K562 (cell line): ENCODE measurements at regions not wholly inside any gene's neighbourhood (a gene's known extent, or its start where the extent isn't known, plus 50 kb on each side); places are given as distances from the start of the nearest gene placed in this dataset.

Source experiments
- ATAC-seq: fragments of 200-7000 bp; cut with Tn5 transposase; 3 replicates; pipeline ENCODE4 v1.9.1; 2020; ENCODE audit warnings: moderate library complexity
- BruUV-seq: library from RNA; stranded (reverse); fragments of 400-500 nt; replicated peaks from 2 replicates; lab custom pipeline; 2021; lab: Mats Ljungman, UMichigan
- CTCF ChIA-PET: fragments of 300-600 bp; formaldehyde crosslinking; extraction: SDS; loops from one replicate; lab custom pipeline; 2021; ENCODE audit warnings: low intra/inter-chr PET ratio; lab: Yijun Ruan, JAX
- POLR2A ChIA-PET: fragments of 300-600, 350-650 bp; sonication (Branson Sonifier 250); formaldehyde crosslinking; extraction: SDS; loops from one replicate; lab custom pipeline; 2021; ENCODE audit warnings: antibody characterized with exemption, inconsistent platforms; lab: Yijun Ruan, JAX
- DNase-seq, 4 experiments: peaks; one replicate each; pipeline versions ENCODE4 v3.0.0 to v3.0.0-alpha.2; 2011 to 2018; ENCODE audit warnings: low spot score in 3 of 4, mixed read lengths in 3 of 4; ENCODE audit errors: extremely low read depth in 1 of 4
- FAIRE-seq: peaks from 2 replicates; lab custom pipeline; 2011; peaks lifted over from hg19 to GRCh38; lab: Jason Lieb, UNC
- H2AFZ ChIP-seq: 2 replicates; pipeline ENCODE4 v1.6.0; 2011; ENCODE audit warnings: low read depth, low read length, control low read depth, inconsistent platforms
- H3K27ac ChIP-seq: fragments of 200-600 bp; 3 replicates; pipeline ENCODE4 v1.8.0; 2011; ENCODE audit warnings: low read depth, mild to moderate bottlenecking, control low read depth, inconsistent platforms, low read length, moderate library complexity, mixed read lengths; ENCODE audit errors: extremely low read depth
- H3K27me3 ChIP-seq, 2 experiments: fragments of 300-600 bp in 1 of 2; 2 replicates in 1 of 2; 3 replicates in 1 of 2; pipeline versions ENCODE4 v1.6.0 to v1.8.0; 2011; ENCODE audit warnings: inconsistent platforms in 2 of 2, low read length in 2 of 2, mild to moderate bottlenecking in 1 of 2, mixed read lengths in 1 of 2, moderate library complexity in 1 of 2; ENCODE audit not compliant: control insufficient read depth in 2 of 2, insufficient read depth in 2 of 2
- H3K36me3 ChIP-seq: fragments of 300-600 bp; 3 replicates; pipeline ENCODE4 v1.8.0; 2011; ENCODE audit warnings: mild to moderate bottlenecking, low read length, inconsistent platforms; ENCODE audit not compliant: control insufficient read depth, insufficient read depth
- H3K4me1 ChIP-seq, 2 experiments: fragments of 200-600 bp in 1 of 2; replicated peaks in 1 of 2; 2 replicates in 1 of 2; 3 replicates in 1 of 2; pipeline versions ENCODE4 v1.5.1 to v1.8.0; 2011; ENCODE audit warnings: inconsistent platforms in 2 of 2, low read length in 2 of 2, mild to moderate bottlenecking in 1 of 2, mixed read lengths in 1 of 2, moderate library complexity in 1 of 2; ENCODE audit not compliant: control insufficient read depth in 2 of 2, insufficient read depth in 2 of 2
- H3K4me2 ChIP-seq: 2 replicates; pipeline ENCODE4 v1.6.1; 2011; ENCODE audit warnings: low read length, control low read depth, inconsistent platforms, mixed read lengths; ENCODE audit not compliant: insufficient read depth
- H3K4me3 ChIP-seq: fragments of 200-600 bp; sonication (generic), shearing (Covaris generic); 2 replicates; pipeline ENCODE4 v1.5.1; 2016; ENCODE audit warnings: control low read depth, inconsistent platforms
- H3K79me2 ChIP-seq: fragments of 200-600 bp; 3 replicates; pipeline ENCODE4 v1.8.0; 2011; ENCODE audit warnings: low read length, inconsistent platforms; ENCODE audit not compliant: control insufficient read depth, insufficient read depth
- H3K9ac ChIP-seq, 2 experiments: 2 replicates each; pipeline versions ENCODE4 v1.6.0 to v1.6.1; 2011; ENCODE audit warnings: low read depth in 2 of 2, low read length in 2 of 2, control low read depth in 1 of 2, inconsistent platforms in 1 of 2, mild to moderate bottlenecking in 1 of 2, mixed read lengths in 1 of 2; ENCODE audit not compliant: insufficient read depth in 1 of 2
- H3K9me1 ChIP-seq: one replicate; pipeline ENCODE4 v1.6.0; 2011; ENCODE audit warnings: inconsistent platforms, mild to moderate bottlenecking, low read length, moderate library complexity; ENCODE audit not compliant: control insufficient read depth, insufficient read depth
- H3K9me3 ChIP-seq: replicated peaks from 2 replicates; pipeline ENCODE4 v1.5.1; 2011; ENCODE audit warnings: low read depth, low read length, inconsistent platforms; ENCODE audit not compliant: control insufficient read depth, insufficient read depth
- H4K20me1 ChIP-seq: replicated peaks from 2 replicates; pipeline ENCODE4 v1.6.1; 2011; ENCODE audit warnings: low read length, inconsistent platforms, mixed read lengths; ENCODE audit not compliant: control insufficient read depth, insufficient read depth
- BRF1 ChIP-seq: IDR thresholded peaks from 3 replicates; pipeline ENCODE4 v1.6.1; 2011; ENCODE audit warnings: borderline replicate concordance, mild to moderate bottlenecking; ENCODE audit not compliant: insufficient read length; ENCODE audit errors: extremely low read depth
- CHAMP1 ChIP-seq: fragments of 450-650 bp; IDR thresholded peaks from 2 replicates; pipeline ENCODE4 v1.6.1; 2016; ENCODE audit warnings: mild to moderate bottlenecking
- HNRNPK ChIP-seq: fragments of 200-400 bp; formaldehyde crosslinking; IDR thresholded peaks from one replicate; pipeline ENCODE4 v1.6.1; 2018; ENCODE audit warnings: mild to moderate bottlenecking, low read depth, low read length; ENCODE audit not compliant: poor library complexity, severe bottlenecking
- IFI16 ChIP-seq: fragments of 250-450 bp; sonication (Bioruptor Pico); IDR thresholded peaks from 2 replicates; pipeline ENCODE4 v2.1.2; 2022; ENCODE audit warnings: mild to moderate bottlenecking, inconsistent platforms
- RAD21 ChIP-seq, 2 experiments: fragments of 250-450 bp in 1 of 2; fragments of 450-650 bp in 1 of 2; sonication (Bioruptor Pico) in 1 of 2; formaldehyde crosslinking in 1 of 2; IDR thresholded peaks in 1 of 2; conservative IDR thresholded peaks in 1 of 2; 2 replicates each; pipeline versions ENCODE4 v1.4.0 to v1.8.0; 2020 to 2022; ENCODE audit warnings: mild to moderate bottlenecking in 2 of 2, moderate library complexity in 1 of 2
- ZNF12 ChIP-seq: sonication (generic); formaldehyde crosslinking; IDR thresholded peaks from 2 replicates; pipeline ENCODE4 v1.4.0; 2020; ENCODE audit warnings: mild to moderate bottlenecking, missing genetic modification reagents
- ZNF175 ChIP-seq: fragments of 200-800 bp; sonication (Bioruptor generic); IDR thresholded peaks from 2 replicates; pipeline ENCODE4 v1.6.1; 2016; ENCODE audit warnings: low read depth, mild to moderate bottlenecking, missing genetic modification characterization, missing compliant biosample characterization
- ZNF449 ChIP-seq: fragments of 250-450 bp; sonication (Bioruptor Pico); IDR thresholded peaks from 2 replicates; pipeline ENCODE4 v1.8.0; 2022; ENCODE audit warnings: moderate library complexity, mild to moderate bottlenecking, inconsistent platforms
- ZSCAN29 ChIP-seq: fragments of 450-650 bp; IDR thresholded peaks from 2 replicates; pipeline ENCODE4 v1.6.1; 2017
- WGBS: fragments of 100-300 bp; shearing (Covaris generic); methylation state at CpG from one replicate; pipeline ENCODE4 v1.1.6; 2016; ENCODE audit warnings: low coverage, mixed read lengths; ENCODE audit not compliant: insufficient coverage; ENCODE audit errors: missing lambda C conversion rate; 5-methylcytosine and 5-hydroxymethylcytosine counted together
- in situ Hi-C: fragments of 300-500 bp; cut with MboI; formaldehyde crosslinking; loops from 4 replicates; pipeline ENCODE4 v1.15.0; 2018; ENCODE audit warnings: inconsistent platforms, mixed read lengths
- intact Hi-C: fragments of 100-400 bp; cut with micrococcal nuclease; formaldehyde crosslinking; loops from 2 replicates; pipeline ENCODE4 v1.14.2; 2022
- TF ChIP-seq, protein P1 (sequence below): sonication (generic); formaldehyde crosslinking; IDR thresholded peaks from 2 replicates; pipeline ENCODE4 v1.8.0; 2023; ENCODE audit warnings: mild to moderate bottlenecking, missing genetic modification reagents
- TF ChIP-seq, protein P2 (sequence below): fragments of 150-350 bp; conservative IDR thresholded peaks from 2 replicates; pipeline ENCODE4 v1.6.1; 2014; ENCODE audit warnings: low read length
- TF ChIP-seq, protein P3 (sequence below): fragments of 250-450 bp; sonication (Bioruptor Pico); IDR thresholded peaks from 2 replicates; pipeline ENCODE4 v1.8.0; 2021; ENCODE audit warnings: moderate library complexity, mild to moderate bottlenecking, inconsistent platforms

DNA sequence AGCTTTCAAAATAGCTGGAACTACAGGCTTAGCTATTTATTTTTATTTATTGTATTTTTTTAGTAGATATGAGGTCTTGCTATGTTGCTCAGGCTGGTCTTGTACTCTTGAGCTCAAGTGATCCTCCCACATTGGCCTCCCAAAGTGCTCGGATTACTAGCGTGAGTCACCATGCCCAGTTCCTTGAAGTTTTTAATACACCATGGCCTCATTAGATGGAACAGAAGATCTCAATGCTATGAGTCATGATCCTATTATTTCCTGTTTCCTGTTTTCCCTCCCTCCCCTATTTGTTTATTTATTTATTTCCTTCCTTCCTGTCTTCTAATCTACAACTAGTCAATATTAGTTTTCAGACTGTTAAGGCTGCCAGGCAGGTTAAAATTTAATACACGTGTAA, 309.0 kb downstream of the CMPK2 start:
- BruUV-seq, result no TSS peak
- intact Hi-C loops (no loop called here), in situ Hi-C loops (no loop called here)
- ChIA-PET CTCF (no interaction called here), POLR2A (no interaction called here)
- Histone ChIP-seq H2AFZ (no peak overlapping the region), H3K27me3 (no peaks in the 10 kb centered on the region), H3K4me2 (no peak overlapping the region), H3K9me1 (no peaks in the 10 kb centered on the region), H3K9me3 (0 out of 2 replicates have a peak, but pooled peaks cover 3% of the 10 kb centered on the region), H3K4me3 (no peak overlapping the region), H3K9ac (no peak overlapping the region), H3K79me2 (no peaks in the 10 kb centered on the region), H3K27ac (no peak overlapping the region), H3K36me3 (no peaks in the 10 kb centered on the region), H3K4me1 (no peaks in the 10 kb centered on the region), H4K20me1 (no peaks in the 10 kb centered on the region)
- FAIRE-seq (no peak), DNase-seq (no peak), ATAC-seq (no peak)
- 2% methylated on average over 3 of the region's 3 CpGs for WGBS
- TF ChIP-seq HNRNPK (no peak), RAD21 (CRISPR knock-in tag; conservative IDR thresholded peaks at IDR 0.05 in 1 of 2, IDR thresholded peaks at IDR 0.05 in 1 of 2) (no peak), ZNF449 (CRISPR knock-in tag) (no peak), BRF1 (no peak), CHAMP1 (no peak), ZSCAN29 (no peak), ZNF175 (CRISPR knock-in tag) (no peak), ZNF12 (CRISPR knock-in tag) (no peak), IFI16 (CRISPR knock-in tag) (no peak)
- TF ChIP-seq, protein P1, sequence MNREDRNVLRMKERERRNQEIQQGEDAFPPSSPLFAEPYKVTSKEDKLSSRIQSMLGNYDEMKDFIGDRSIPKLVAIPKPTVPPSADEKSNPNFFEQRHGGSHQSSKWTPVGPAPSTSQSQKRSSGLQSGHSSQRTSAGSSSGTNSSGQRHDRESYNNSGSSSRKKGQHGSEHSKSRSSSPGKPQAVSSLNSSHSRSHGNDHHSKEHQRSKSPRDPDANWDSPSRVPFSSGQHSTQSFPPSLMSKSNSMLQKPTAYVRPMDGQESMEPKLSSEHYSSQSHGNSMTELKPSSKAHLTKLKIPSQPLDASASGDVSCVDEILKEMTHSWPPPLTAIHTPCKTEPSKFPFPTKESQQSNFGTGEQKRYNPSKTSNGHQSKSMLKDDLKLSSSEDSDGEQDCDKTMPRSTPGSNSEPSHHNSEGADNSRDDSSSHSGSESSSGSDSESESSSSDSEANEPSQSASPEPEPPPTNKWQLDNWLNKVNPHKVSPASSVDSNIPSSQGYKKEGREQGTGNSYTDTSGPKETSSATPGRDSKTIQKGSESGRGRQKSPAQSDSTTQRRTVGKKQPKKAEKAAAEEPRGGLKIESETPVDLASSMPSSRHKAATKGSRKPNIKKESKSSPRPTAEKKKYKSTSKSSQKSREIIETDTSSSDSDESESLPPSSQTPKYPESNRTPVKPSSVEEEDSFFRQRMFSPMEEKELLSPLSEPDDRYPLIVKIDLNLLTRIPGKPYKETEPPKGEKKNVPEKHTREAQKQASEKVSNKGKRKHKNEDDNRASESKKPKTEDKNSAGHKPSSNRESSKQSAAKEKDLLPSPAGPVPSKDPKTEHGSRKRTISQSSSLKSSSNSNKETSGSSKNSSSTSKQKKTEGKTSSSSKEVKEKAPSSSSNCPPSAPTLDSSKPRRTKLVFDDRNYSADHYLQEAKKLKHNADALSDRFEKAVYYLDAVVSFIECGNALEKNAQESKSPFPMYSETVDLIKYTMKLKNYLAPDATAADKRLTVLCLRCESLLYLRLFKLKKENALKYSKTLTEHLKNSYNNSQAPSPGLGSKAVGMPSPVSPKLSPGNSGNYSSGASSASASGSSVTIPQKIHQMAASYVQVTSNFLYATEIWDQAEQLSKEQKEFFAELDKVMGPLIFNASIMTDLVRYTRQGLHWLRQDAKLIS, result no peak
- TF ChIP-seq, protein P2, sequence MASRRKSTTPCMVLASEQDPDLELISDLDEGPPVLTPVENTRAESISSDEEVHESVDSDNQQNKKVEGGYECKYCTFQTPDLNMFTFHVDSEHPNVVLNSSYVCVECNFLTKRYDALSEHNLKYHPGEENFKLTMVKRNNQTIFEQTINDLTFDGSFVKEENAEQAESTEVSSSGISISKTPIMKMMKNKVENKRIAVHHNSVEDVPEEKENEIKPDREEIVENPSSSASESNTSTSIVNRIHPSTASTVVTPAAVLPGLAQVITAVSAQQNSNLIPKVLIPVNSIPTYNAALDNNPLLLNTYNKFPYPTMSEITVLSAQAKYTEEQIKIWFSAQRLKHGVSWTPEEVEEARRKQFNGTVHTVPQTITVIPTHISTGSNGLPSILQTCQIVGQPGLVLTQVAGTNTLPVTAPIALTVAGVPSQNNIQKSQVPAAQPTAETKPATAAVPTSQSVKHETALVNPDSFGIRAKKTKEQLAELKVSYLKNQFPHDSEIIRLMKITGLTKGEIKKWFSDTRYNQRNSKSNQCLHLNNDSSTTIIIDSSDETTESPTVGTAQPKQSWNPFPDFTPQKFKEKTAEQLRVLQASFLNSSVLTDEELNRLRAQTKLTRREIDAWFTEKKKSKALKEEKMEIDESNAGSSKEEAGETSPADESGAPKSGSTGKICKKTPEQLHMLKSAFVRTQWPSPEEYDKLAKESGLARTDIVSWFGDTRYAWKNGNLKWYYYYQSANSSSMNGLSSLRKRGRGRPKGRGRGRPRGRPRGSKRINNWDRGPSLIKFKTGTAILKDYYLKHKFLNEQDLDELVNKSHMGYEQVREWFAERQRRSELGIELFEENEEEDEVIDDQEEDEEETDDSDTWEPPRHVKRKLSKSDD, result no peak
- TF ChIP-seq, protein P3, sequence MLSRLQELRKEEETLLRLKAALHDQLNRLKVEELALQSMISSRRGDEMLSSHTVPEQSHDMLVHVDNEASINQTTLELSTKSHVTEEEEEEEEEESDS (CRISPR knock-in tag), result no peak
